ENCODE measurements at regions not wholly inside any gene's neighbourhood (a gene's known extent, or its start where the extent isn't known, plus 50 kb on each side); places are given as distances from the start of the nearest gene placed in this dataset.

DNA sequence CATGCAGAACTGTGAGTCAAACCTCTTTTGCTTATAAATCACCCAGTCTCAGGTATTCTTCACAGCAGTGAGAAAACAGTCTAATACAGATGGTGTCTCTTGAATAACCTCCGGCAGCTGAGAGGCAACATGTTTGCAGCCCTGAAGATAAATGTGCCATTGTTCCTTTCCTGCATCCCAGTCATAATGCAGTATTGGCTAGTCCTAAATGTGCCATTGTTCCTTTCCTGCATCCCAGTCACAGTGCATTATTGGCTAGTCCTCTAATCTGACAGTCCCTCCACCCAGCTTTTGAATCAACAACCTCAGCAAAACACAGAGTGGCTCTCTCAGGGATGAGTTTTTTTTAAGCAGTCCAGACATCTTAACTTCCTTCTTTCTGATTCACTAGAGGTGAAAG, 550.7 kb downstream of the RIT2 start:
- Histone ChIP-seq H3K9ac (no peak overlapping the region), H3K4me2 (ENCODE audit: low read length) (no peak overlapping the region), H3K36me3 (ENCODE audit: control insufficient read depth, insufficient read depth, low read length) (no peaks in the 10 kb centered on the region), H3K4me3 (ENCODE audit: low read depth, low read length) (no peak overlapping the region), H3K4me1 (no peaks in the 10 kb centered on the region), H3K79me2 (no peaks in the 10 kb centered on the region), H2AFZ (no peak overlapping the region), H3K9me3 (ENCODE audit: control insufficient read depth, low read length) (no peaks in the 10 kb centered on the region), H3K27ac (no peak overlapping the region), H3K27me3 (ENCODE audit: control insufficient read depth, insufficient read depth, low read length) (no peaks in the 10 kb centered on the region)
- TF ChIP-seq, protein P1, sequence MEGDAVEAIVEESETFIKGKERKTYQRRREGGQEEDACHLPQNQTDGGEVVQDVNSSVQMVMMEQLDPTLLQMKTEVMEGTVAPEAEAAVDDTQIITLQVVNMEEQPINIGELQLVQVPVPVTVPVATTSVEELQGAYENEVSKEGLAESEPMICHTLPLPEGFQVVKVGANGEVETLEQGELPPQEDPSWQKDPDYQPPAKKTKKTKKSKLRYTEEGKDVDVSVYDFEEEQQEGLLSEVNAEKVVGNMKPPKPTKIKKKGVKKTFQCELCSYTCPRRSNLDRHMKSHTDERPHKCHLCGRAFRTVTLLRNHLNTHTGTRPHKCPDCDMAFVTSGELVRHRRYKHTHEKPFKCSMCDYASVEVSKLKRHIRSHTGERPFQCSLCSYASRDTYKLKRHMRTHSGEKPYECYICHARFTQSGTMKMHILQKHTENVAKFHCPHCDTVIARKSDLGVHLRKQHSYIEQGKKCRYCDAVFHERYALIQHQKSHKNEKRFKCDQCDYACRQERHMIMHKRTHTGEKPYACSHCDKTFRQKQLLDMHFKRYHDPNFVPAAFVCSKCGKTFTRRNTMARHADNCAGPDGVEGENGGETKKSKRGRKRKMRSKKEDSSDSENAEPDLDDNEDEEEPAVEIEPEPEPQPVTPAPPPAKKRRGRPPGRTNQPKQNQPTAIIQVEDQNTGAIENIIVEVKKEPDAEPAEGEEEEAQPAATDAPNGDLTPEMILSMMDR (IDR thresholded peaks at IDR 0.05) = no peak

DNA sequence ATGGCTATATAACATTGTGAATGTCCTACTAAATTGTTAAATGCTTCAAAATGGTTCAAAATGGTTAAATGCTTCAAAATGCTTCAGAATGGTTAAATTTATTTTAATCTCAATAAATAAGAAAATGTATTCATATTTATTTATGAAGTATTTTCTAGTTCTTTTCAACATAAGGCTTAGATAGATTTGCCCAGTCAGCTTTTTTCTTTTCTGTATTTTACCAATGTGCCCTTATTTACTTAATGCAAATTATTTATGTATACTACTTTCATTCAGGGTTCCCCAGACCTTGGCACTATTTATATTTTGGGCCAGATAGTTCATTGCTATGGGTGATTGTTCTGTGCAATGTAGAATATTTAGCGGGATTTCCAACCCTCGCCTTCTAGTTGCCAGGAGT, 546.7 kb downstream of the RIT2 start:
- Histone ChIP-seq H3K79me2 (no peaks in the 10 kb centered on the region), H3K4me3 (ENCODE audit: low read depth, low read length) (no peak overlapping the region), H3K27me3 (ENCODE audit: control insufficient read depth, insufficient read depth, low read length) (no peaks in the 10 kb centered on the region), H3K27ac (no peak overlapping the region), H3K36me3 (ENCODE audit: control insufficient read depth, insufficient read depth, low read length) (no peaks in the 10 kb centered on the region), H3K9me3 (ENCODE audit: control insufficient read depth, low read length) (no peaks in the 10 kb centered on the region), H2AFZ (no peak overlapping the region), H3K4me1 (no peaks in the 10 kb centered on the region), H3K4me2 (ENCODE audit: low read length) (no peak overlapping the region), H3K9ac (no peak overlapping the region)
- TF ChIP-seq, protein P1 (IDR thresholded peaks at IDR 0.05) = no peak

DNA sequence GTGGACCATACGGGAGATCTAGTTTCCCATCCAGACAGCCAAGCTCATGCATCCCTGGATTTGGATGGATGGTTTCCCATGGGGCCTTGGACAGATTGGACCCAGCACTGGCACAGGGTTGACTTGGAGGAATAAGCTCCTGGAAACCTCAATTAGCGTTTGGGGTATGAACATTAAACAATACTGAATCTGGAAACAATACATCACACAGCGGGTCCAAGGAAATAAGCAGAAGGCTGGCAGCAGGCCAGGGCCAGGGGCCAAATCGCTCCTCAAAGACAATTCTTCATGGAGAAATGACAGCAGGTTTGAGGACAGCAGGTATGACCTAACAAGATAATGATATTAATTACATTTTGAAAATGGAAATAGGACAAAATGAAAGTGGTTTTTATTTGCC, 540.6 kb downstream of the RIT2 start:
- no peak overlapping the region for H3K4me3 ChIP-seq (ENCODE audit: low read depth, low read length)
- no peak overlapping the region for H3K9ac ChIP-seq
- no peaks in the 10 kb centered on the region for H3K9me3 ChIP-seq (ENCODE audit: control insufficient read depth, low read length)
- H3K27me3 ChIP-seq (ENCODE audit: control insufficient read depth, insufficient read depth, low read length) = no peaks in the 10 kb centered on the region
- no peak overlapping the region for H2AFZ ChIP-seq
- no peak overlapping the region for H3K4me2 ChIP-seq (ENCODE audit: low read length)
- no peaks in the 10 kb centered on the region for H3K36me3 ChIP-seq (ENCODE audit: control insufficient read depth, insufficient read depth, low read length)
- H3K4me1 ChIP-seq = no peaks in the 10 kb centered on the region
- TF ChIP-seq, protein P1 (IDR thresholded peaks at IDR 0.05) = no peak
- H3K27ac ChIP-seq = no peak overlapping the region
- no peaks in the 10 kb centered on the region for H3K79me2 ChIP-seq

DNA sequence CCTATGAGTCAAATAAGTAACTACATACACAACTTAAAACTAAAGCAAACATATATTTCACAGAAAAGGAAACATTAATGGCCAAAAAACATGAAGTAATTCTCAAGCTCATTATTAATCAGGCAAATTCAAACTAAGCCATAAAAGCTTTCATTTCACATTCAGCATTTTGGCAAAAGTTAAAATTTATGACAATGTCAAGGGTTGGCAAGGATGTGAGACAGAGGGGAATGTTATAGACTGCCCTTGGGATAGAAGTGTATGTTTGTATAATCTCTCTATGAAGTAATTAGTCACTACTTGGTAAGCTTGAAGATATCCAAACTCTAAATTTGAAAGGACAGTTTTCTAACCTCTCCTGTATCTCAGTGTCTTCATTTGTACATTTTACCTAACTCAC, 539.4 kb downstream of the RIT2 start:
- Histone ChIP-seq H3K9me3 (ENCODE audit: control insufficient read depth, low read length) (no peaks in the 10 kb centered on the region), H3K4me1 (no peaks in the 10 kb centered on the region), H3K4me2 (ENCODE audit: low read length) (no peak overlapping the region), H3K79me2 (no peaks in the 10 kb centered on the region), H3K4me3 (ENCODE audit: low read depth, low read length) (no peak overlapping the region), H3K27ac (no peak overlapping the region), H3K9ac (no peak overlapping the region), H3K27me3 (ENCODE audit: control insufficient read depth, insufficient read depth, low read length) (no peaks in the 10 kb centered on the region), H3K36me3 (ENCODE audit: control insufficient read depth, insufficient read depth, low read length) (no peaks in the 10 kb centered on the region), H2AFZ (no peak overlapping the region)
- TF ChIP-seq, protein P1 (IDR thresholded peaks at IDR 0.05) = no peak

DNA sequence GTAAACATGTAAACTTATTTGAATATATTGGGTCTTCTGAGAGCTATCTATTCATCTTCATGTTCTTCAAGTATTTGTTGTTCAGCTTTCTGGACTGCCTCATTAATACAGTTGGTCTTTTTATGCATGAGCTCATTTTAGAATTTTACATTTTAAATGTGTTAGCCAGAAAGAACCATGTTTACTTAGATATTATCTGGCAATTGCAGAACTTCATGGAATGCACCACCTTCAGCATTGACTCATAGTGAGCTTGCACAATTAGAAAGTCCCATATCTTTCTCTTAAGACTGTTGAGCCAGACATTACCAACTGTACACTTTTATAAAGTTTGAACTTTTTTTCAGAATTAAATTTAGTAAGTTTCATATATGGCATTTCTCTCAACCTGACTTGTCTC, 536.7 kb downstream of the RIT2 start:
- Histone ChIP-seq H3K4me1 (no peaks in the 10 kb centered on the region), H3K9me3 (ENCODE audit: control insufficient read depth, low read length) (no peaks in the 10 kb centered on the region), H3K9ac (no peak overlapping the region), H3K36me3 (ENCODE audit: control insufficient read depth, insufficient read depth, low read length) (no peaks in the 10 kb centered on the region), H3K27me3 (ENCODE audit: control insufficient read depth, insufficient read depth, low read length) (no peaks in the 10 kb centered on the region), H3K4me2 (ENCODE audit: low read length) (no peak overlapping the region), H3K79me2 (no peaks in the 10 kb centered on the region), H2AFZ (no peak overlapping the region), H3K4me3 (ENCODE audit: low read depth, low read length) (no peak overlapping the region), H3K27ac (no peak overlapping the region)
- TF ChIP-seq, protein P1 (IDR thresholded peaks at IDR 0.05) = no peak

All from parathyroid adenoma (tissue), 2 donors.